Activated naive CD8-positive, alpha-beta T cell treated with anti-CD3 and anti-CD28 coated beads, Interleukin-2, amount 10 ng/mL, durations not matched to agents 7 days and 5 days (primary cell): ENCODE measurements at regions not wholly inside any gene's neighbourhood (a gene's known extent, or its start where the extent isn't known, plus 50 kb on each side); places are given as distances from the start of the nearest gene placed in this dataset.

Source experiments
- ATAC-seq: fragments of 150-1000 bp; cut with Tn5 transposase; one replicate; pipeline ENCODE4 v1.10.0; 2021; ENCODE audit warnings: low read depth, moderate library complexity
- POLR2A ChIA-PET: fragments of 350-600 bp; sonication (Branson Sonifier 250); formaldehyde crosslinking; loops from one replicate; lab custom pipeline; 2021; ENCODE audit warnings: antibody characterized with exemption; lab: Charles Lee
- DNase-seq: peaks from one replicate; pipeline ENCODE4 v3.0.0; 2021
- H3K27ac Mint-ChIP-seq: one replicate; pipeline ENCODE4 v1.8.0; 2022; ENCODE audit warnings: mild to moderate bottlenecking, mixed read lengths
- H3K27me3 Mint-ChIP-seq: one replicate; pipeline ENCODE4 v1.8.0; 2022; ENCODE audit warnings: mild to moderate bottlenecking, moderate library complexity, mixed read lengths
- H3K36me3 Mint-ChIP-seq: one replicate; pipeline ENCODE4 v1.8.0; 2021; ENCODE audit warnings: mild to moderate bottlenecking, mixed read lengths
- H3K4me1 Mint-ChIP-seq: one replicate; pipeline ENCODE4 v1.8.0; 2021; ENCODE audit warnings: mixed read lengths
- H3K4me3 Mint-ChIP-seq: one replicate; pipeline ENCODE4 v1.8.0; 2022; ENCODE audit warnings: mild to moderate bottlenecking, moderate library complexity, mixed read lengths
- H3K9me3 Mint-ChIP-seq: one replicate; pipeline ENCODE4 v1.8.0; 2021; ENCODE audit warnings: mixed read lengths

DNA sequence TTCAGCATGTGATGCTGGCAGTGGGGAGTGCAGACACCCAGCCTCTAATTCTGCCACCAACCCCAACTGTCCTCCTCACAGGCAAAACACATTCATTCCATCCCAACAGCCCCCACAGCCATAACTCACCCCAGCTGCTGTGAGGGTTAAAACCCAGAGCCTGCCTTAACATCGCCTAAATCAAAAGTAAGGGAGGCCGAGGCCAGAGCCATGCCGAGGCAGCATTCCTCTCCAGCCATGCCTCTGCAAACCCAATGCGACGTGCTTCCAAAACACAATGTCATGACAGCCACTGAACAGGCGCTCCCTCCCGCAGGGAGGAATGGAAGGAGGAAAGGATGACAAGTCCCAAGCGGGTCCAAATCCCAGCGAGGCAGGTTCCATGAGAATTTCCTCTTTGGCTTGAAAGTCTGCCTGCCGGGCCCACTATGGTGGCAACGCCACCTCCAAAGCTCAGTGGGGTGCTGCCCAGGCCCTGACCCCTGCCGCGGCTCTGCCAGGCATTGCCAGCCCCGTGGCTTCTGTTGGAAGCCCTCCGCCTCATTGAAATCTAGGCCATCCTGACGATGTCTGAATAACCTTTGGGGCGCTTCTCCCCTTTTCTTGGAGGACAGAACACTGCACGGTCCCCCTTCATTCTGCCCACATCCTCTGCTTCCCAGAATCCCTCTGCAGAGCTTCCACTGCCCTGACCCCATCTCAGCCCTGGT lies 472.3 kb downstream of the BRD1 start:
- POLR2A ChIA-PET, result no interaction called here
- Mint-ChIP-seq H3K27ac (no peak overlapping the region), H3K36me3 (no peaks in the 10 kb centered on the region), H3K4me1 (no peaks in the 10 kb centered on the region), H3K27me3 (peaks cover 13% of the 10 kb centered on the region), H3K4me3 (no peak overlapping the region), H3K9me3 (no peaks in the 10 kb centered on the region)
- DNase-seq (no peak), ATAC-seq (no peak)

GRCh38 chr22:49354516-49355210 lies 473.0 kb downstream of the BRD1 start:
- DNase-seq (no peak), ATAC-seq (no peak)
- Mint-ChIP-seq H3K9me3 (no peaks in the 10 kb centered on the region), H3K36me3 (no peaks in the 10 kb centered on the region), H3K4me1 (no peaks in the 10 kb centered on the region), H3K27ac (no peak overlapping the region), H3K4me3 (no peak overlapping the region), H3K27me3 (peaks cover 10% of the 10 kb centered on the region)
- POLR2A ChIA-PET, result no interaction called here

DNA sequence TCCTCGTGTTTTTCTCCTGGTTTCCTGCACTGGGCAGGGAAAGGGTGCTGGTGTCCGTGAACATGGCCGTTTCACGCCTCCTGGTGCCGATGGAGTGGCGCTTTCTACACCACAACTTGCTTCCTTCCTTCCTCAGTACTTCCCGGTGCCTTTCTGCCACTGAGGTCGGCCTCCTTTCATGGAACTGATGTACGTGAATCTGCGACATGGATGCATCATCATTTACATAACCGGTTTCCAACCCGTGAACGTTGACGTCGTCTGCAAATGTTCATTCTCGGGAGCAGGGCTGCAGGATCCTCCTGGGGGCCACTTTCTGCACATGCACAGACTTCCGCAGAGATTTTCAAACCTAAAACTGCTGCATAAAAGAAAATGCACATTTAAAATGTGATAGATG lies 474.4 kb downstream of the BRD1 start:
- H3K4me3 Mint-ChIP-seq, result no peak overlapping the region
- H3K36me3 Mint-ChIP-seq, result no peaks in the 10 kb centered on the region
- H3K9me3 Mint-ChIP-seq, result no peaks in the 10 kb centered on the region
- no peak overlapping the region for H3K27ac Mint-ChIP-seq
- no peak for ATAC-seq
- POLR2A ChIA-PET, result no interaction called here
- no peaks in the 10 kb centered on the region for H3K4me1 Mint-ChIP-seq
- H3K27me3 Mint-ChIP-seq, result peaks cover 8% of the 10 kb centered on the region
- no peak for DNase-seq

DNA sequence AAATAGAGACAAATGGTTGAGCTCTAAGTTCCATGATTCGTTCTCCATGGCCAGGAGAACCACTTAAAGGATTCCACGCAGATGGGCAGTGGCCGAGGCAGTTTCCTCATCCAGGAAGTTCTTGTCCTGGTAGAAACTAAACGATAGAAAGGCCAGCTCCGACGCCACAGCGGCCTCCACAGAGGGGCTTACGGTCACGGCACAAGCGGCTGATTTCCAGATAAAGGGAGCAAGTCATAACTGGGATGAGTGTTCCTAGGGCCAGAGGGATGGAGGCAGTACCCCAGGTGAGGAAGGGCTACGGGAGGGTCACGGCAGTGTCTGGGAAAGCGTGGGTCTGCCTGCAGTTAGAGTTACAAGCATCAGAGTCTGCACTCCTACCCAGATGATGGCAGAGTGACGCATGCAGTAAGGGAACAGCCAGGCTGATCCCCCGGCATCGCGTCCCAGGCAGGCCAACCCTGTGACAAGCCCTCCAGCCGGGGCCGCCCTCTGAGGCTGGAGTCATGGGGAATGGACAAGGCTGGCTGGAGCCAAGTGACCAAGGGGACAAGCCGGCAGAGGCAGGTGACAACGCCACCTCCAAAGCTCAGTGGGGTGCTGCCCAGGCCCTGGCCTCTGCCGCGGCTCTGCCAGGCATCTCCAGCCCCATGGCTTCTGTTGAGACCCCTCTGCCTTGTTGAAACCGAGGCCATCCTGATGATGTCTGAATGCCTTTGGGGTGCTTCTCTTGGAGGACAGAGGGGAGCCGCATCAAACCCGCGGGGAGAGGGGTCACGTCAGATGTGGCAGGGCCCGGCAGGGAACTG lies 475.1 kb downstream of the BRD1 start:
- no peak for ATAC-seq
- Mint-ChIP-seq H3K36me3 (no peaks in the 10 kb centered on the region), H3K27ac (no peak overlapping the region), H3K4me3 (no peak overlapping the region), H3K27me3 (peaks cover 8% of the 10 kb centered on the region), H3K4me1 (no peaks in the 10 kb centered on the region), H3K9me3 (no peaks in the 10 kb centered on the region)
- DNase-seq, result no peak
- POLR2A ChIA-PET, result no interaction called here

DNA sequence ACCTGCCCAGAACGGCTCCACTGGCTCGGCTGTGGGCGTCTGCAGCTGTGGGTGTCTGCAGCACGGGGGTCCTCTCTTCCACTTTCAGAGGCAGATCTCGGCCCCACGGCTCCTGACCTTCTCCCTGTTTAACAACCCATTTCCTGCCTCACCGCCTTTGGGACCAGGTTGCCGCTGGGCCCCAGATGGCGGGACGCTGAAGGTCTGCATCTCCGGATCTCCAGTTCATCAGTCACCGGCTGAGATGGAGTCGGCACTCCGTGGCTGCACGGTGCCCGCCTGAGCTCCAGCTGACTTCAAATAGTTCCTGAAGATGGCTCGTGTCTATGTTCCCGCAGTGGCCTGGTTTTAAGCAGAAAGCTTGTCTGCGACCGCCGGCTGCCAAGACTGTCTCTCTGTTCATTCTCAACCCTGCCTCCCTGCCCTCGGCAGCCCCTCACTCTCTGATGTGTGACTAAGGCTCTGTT lies 475.9 kb downstream of the BRD1 start:
- no peaks in the 10 kb centered on the region for H3K9me3 Mint-ChIP-seq
- H3K4me1 Mint-ChIP-seq, result no peaks in the 10 kb centered on the region
- ATAC-seq (no peak), DNase-seq (no peak)
- no peaks in the 10 kb centered on the region for H3K36me3 Mint-ChIP-seq
- POLR2A ChIA-PET, result no interaction called here
- no peak overlapping the region for H3K4me3 Mint-ChIP-seq
- H3K27me3 Mint-ChIP-seq, result peaks cover 8% of the 10 kb centered on the region
- H3K27ac Mint-ChIP-seq, result no peak overlapping the region

DNA sequence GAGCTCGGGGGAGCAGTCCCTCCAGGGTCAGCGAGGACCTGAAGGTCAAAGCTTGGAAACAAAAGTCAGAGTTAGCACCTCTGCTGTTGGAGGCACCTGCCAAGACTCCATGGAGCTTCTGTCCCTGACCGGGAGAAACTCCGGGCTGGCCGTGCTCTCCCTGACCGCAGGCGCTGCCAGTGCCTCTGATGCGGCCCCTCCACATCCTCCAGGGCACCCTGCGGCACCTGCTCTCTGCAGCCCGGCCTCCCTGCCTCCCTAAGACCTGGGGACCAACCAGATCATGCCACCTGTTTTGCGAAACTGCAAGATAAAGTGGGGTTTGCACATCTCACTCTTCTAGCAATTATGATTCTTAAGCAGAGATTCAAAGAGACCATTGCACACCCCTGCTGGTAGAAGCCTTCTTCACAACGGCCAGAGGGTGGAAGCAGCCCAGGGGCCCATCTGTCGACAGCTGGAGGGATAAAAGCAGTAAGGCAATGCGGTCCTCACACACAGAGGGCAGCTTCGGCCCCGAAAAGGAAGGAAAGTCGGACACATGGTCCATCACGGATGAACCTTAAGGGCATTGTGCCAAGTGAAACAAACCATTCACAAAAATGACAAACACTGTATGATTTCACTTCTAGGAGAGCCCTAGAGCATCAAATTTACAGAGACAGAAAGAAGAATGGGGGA lies 477.1 kb downstream of the BRD1 start:
- no peaks in the 10 kb centered on the region for H3K9me3 Mint-ChIP-seq
- peaks cover 8% of the 10 kb centered on the region for H3K27me3 Mint-ChIP-seq
- H3K27ac Mint-ChIP-seq, result no peak overlapping the region
- H3K4me3 Mint-ChIP-seq, result no peak overlapping the region
- no peaks in the 10 kb centered on the region for H3K4me1 Mint-ChIP-seq
- DNase-seq (no peak), ATAC-seq (no peak)
- H3K36me3 Mint-ChIP-seq, result no peaks in the 10 kb centered on the region
- POLR2A ChIA-PET, result no interaction called here

GRCh38 chr22:49349841-49350381 lies 477.8 kb downstream of the BRD1 start:
- DNase-seq (no peak), ATAC-seq (no peak)
- H3K36me3 Mint-ChIP-seq, result no peaks in the 10 kb centered on the region
- peaks cover 8% of the 10 kb centered on the region for H3K27me3 Mint-ChIP-seq
- no peak overlapping the region for H3K27ac Mint-ChIP-seq
- no peaks in the 10 kb centered on the region for H3K4me1 Mint-ChIP-seq
- no peaks in the 10 kb centered on the region for H3K9me3 Mint-ChIP-seq
- POLR2A ChIA-PET, result no interaction called here
- H3K4me3 Mint-ChIP-seq, result no peak overlapping the region

DNA sequence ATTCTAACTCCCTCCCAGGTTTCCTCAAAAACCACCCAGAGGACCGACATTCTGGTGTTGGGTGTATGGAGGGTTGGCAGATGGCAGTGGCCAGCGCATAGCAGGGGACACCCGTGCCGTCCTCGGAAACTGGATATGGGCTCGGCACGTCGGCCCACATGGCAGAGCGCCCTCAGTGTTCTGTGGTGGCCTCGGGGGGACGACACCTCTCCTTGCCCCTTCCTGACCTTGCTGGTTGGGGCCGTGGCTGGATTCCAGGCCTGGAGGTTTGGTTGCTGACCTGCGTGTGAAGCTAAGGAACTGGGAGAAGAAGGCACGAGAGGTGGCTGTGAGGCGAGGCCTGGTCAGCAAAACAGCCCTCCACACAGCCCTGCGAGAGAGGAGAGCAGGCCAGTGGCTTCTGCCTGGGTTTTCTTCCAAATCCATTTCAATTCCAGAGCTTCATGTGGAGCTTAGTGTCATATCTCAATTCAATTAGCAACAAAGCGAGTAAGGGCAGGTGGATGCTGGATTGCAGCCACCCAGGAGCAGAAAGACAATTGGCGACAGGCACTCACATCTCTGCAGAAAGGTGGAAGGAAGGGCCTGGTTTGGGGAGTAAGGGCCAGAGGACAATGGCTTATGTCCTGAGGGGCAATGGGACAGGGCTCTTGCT lies 478.4 kb downstream of the BRD1 start:
- no peak overlapping the region for H3K27ac Mint-ChIP-seq
- no peaks in the 10 kb centered on the region for H3K4me1 Mint-ChIP-seq
- no peak for DNase-seq
- no peaks in the 10 kb centered on the region for H3K9me3 Mint-ChIP-seq
- H3K27me3 Mint-ChIP-seq, result peaks cover 8% of the 10 kb centered on the region
- POLR2A ChIA-PET, result no interaction called here
- ATAC-seq, result no peak
- H3K36me3 Mint-ChIP-seq, result no peaks in the 10 kb centered on the region
- no peak overlapping the region for H3K4me3 Mint-ChIP-seq

DNA sequence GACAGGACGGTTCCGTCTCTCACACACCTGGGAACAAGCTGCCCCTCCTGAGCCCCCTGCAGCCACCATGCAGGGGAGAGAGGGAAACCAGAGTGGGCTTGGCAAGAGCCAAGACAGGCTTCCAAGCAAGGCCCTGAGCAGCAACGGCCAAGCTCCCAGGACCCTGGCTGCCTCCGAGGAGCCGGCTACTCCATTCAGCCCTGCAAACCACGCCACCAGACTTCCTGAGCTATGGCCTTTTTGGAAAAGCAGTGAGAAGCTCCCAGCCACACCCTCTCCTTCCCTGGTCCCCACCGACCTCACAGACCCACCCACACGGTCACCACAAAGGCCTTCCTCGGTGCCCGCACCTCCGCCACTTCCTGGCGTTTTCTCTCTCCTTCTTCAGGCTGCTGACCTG lies 479.0 kb downstream of the BRD1 start:
- ATAC-seq (no peak), DNase-seq (no peak)
- POLR2A ChIA-PET, result no interaction called here
- Mint-ChIP-seq H3K4me1 (no peaks in the 10 kb centered on the region), H3K4me3 (no peak overlapping the region), H3K9me3 (no peaks in the 10 kb centered on the region), H3K36me3 (no peaks in the 10 kb centered on the region), H3K27ac (no peak overlapping the region), H3K27me3 (peaks cover 8% of the 10 kb centered on the region)

DNA sequence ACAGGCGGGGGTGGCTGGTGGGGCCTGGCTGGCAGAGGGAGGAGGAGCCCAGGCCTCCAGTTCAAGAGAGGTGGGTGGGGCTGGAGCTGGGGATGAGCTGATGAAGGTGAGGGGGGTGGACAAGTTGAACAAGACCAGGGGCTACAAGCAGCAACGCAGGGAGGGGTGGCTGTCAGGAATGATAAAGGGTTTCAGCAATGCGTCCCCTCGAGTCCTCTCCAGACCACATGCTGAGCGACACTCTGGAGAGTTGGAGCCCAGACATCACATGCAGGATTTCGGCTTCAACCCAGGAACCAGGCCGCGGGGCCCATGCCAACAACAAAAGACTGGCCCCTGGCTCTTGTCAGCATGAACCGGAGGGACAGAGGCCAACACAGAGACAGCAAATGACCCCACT lies 480.3 kb downstream of the BRD1 start:
- POLR2A ChIA-PET, result no interaction called here
- Mint-ChIP-seq H3K4me3 (no peak overlapping the region), H3K36me3 (no peaks in the 10 kb centered on the region), H3K27me3 (peaks cover 10% of the 10 kb centered on the region), H3K9me3 (no peaks in the 10 kb centered on the region), H3K27ac (no peak overlapping the region), H3K4me1 (no peaks in the 10 kb centered on the region)
- ATAC-seq (no peak), DNase-seq (no peak)

GRCh38 chr22:49345896-49346295 lies 481.8 kb downstream of the BRD1 start:
- Mint-ChIP-seq H3K27me3 (peaks cover 10% of the 10 kb centered on the region), H3K4me1 (no peaks in the 10 kb centered on the region)

DNA sequence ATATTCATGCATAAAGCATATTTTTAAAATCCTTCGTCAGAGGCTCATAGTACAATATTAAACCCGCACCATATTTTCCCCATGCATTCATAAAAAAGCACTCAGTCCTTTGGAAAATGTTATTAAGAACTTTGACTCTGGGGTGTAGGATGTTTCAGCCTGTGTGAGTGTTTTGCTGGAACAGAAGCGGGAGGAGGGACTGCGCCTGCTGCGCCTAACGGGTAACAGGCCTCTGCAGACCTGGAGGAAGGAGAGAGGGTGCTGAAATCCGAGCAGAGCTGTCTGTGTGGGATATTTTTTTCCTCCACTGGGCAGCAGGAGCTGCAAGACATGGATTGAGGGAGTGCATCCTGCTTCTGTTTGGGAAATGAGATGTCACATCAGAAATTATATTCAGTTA lies 483.0 kb downstream of the BRD1 start:
- Mint-ChIP-seq H3K9me3 (no peaks in the 10 kb centered on the region), H3K4me3 (no peak overlapping the region), H3K4me1 (no peaks in the 10 kb centered on the region), H3K27ac (no peak overlapping the region), H3K36me3 (no peaks in the 10 kb centered on the region), H3K27me3 (peaks cover 10% of the 10 kb centered on the region)
- ATAC-seq (no peak), DNase-seq (no peak)
- POLR2A ChIA-PET, result no interaction called here

More at GRCh38 chr22:49345896-49346295, 481.8 kb downstream of the BRD1 start:
- Mint-ChIP-seq H3K4me3 (no peak overlapping the region), H3K9me3 (no peaks in the 10 kb centered on the region), H3K27ac (no peak overlapping the region), H3K36me3 (no peaks in the 10 kb centered on the region)
- POLR2A ChIA-PET, result no interaction called here
- DNase-seq (no peak), ATAC-seq (no peak)

GRCh38 chr22:49344161-49344560 lies 483.5 kb downstream of the BRD1 start:
- peaks cover 7% of the 10 kb centered on the region for H3K27me3 Mint-ChIP-seq
- H3K4me3 Mint-ChIP-seq, result no peak overlapping the region
- no peaks in the 10 kb centered on the region for H3K9me3 Mint-ChIP-seq
- DNase-seq (no peak), ATAC-seq (no peak)
- POLR2A ChIA-PET, result no interaction called here
- H3K36me3 Mint-ChIP-seq, result no peaks in the 10 kb centered on the region
- H3K4me1 Mint-ChIP-seq, result no peaks in the 10 kb centered on the region
- no peak overlapping the region for H3K27ac Mint-ChIP-seq
